HFFc6 (cell line): ENCODE measurements at regions not wholly inside any gene's neighbourhood (a gene's known extent, or its start where the extent isn't known, plus 50 kb on each side); places are given as distances from the start of the nearest gene placed in this dataset.

ENCODE experiments used
- DNase-seq: peaks from one replicate; pipeline ENCODE4 v3.0.0-alpha.2; 2018
- H3K27ac Mint-ChIP-seq: 2 replicates; pipeline ENCODE4 v1.8.0; 2020; ENCODE audit warnings: mild to moderate bottlenecking, mixed read lengths
- H3K27me3 Mint-ChIP-seq: 2 replicates; pipeline ENCODE4 v1.8.0; 2021; ENCODE audit warnings: mild to moderate bottlenecking, moderate library complexity, mixed read lengths; ENCODE audit not compliant: insufficient read depth
- H3K36me3 Mint-ChIP-seq: 2 replicates; pipeline ENCODE4 v1.8.0; 2021; ENCODE audit warnings: low read depth, mixed read lengths
- H3K4me1 Mint-ChIP-seq: 2 replicates; pipeline ENCODE4 v1.8.0; 2020; ENCODE audit warnings: low read depth, mixed read lengths
- H3K4me3 Mint-ChIP-seq: 2 replicates; pipeline ENCODE4 v1.8.0; 2020; ENCODE audit warnings: mild to moderate bottlenecking, moderate library complexity, mixed read lengths
- H3K9me3 Mint-ChIP-seq: 2 replicates; pipeline ENCODE4 v1.8.0; 2020; ENCODE audit warnings: mild to moderate bottlenecking, mixed read lengths
- CTCF ChIP-seq: fragments of 200-600 bp; sonication (generic); IDR thresholded peaks from 2 replicates; pipeline ENCODE4 v1.5.0; 2021; ENCODE audit warnings: antibody characterized with exemption, mild to moderate bottlenecking

- Mint-ChIP-seq H3K4me1 (peaks cover 34% of the 10 kb centered on the region), H3K27ac (no peak overlapping the region), H3K4me3 (no peak overlapping the region), H3K9me3 (no peaks in the 10 kb centered on the region; the same call in none of the 2 replicates), H3K27me3 (peaks cover 2% of the 10 kb centered on the region; the same call in 1 of the 2 replicates), H3K36me3 (peaks cover 24% of the 10 kb centered on the region)
- no peak for DNase-seq
- no peak for TF ChIP-seq CTCF
Observed at GRCh38 chr10:43872644-43873043, 224.0 kb upstream of the ZNF32 start.

- no peaks in the 10 kb centered on the region; the same call in none of the 2 replicates for H3K9me3 Mint-ChIP-seq
- H3K27ac Mint-ChIP-seq: no peak overlapping the region
- DNase-seq: no peak
- H3K4me1 Mint-ChIP-seq: peaks cover 39% of the 10 kb centered on the region
- no peak for TF ChIP-seq CTCF
- no peak overlapping the region for H3K4me3 Mint-ChIP-seq
- peaks cover 2% of the 10 kb centered on the region; the same call in 1 of the 2 replicates for H3K27me3 Mint-ChIP-seq
- peaks cover 22% of the 10 kb centered on the region for H3K36me3 Mint-ChIP-seq
Observed at GRCh38 chr10:43871545-43871944, 222.9 kb upstream of the ZNF32 start.

GRCh38 chr10:43870968-43871439 lies 222.3 kb upstream of the ZNF32 start:
- DNase-seq: no peak
- H3K36me3 Mint-ChIP-seq: peaks cover 22% of the 10 kb centered on the region
- peaks cover 39% of the 10 kb centered on the region for H3K4me1 Mint-ChIP-seq
- H3K4me3 Mint-ChIP-seq: no peak overlapping the region
- H3K27me3 Mint-ChIP-seq: peaks cover 2% of the 10 kb centered on the region; the same call in 1 of the 2 replicates
- H3K9me3 Mint-ChIP-seq: no peaks in the 10 kb centered on the region; the same call in none of the 2 replicates
- TF ChIP-seq CTCF: no peak
- no peak overlapping the region for H3K27ac Mint-ChIP-seq

GRCh38 chr10:43869669-43870322 lies 221.1 kb upstream of the ZNF32 start:
- H3K27ac Mint-ChIP-seq: peak overlapping the region; percentile 96

GRCh38 chr10:43868952-43869351 lies 220.3 kb upstream of the ZNF32 start:
- no peak for DNase-seq
- Mint-ChIP-seq H3K4me3 (peak overlapping the region; percentile 63), H3K9me3 (no peaks in the 10 kb centered on the region; the same call in none of the 2 replicates), H3K36me3 (peaks cover 16% of the 10 kb centered on the region), H3K4me1 (peaks cover 56% of the 10 kb centered on the region), H3K27me3 (peaks cover 2% of the 10 kb centered on the region; the same call in 1 of the 2 replicates), H3K27ac (peak overlapping the region; percentile 96)
- TF ChIP-seq CTCF: no peak

More at GRCh38 chr10:43869669-43870322, 221.1 kb upstream of the ZNF32 start:
- peaks cover 48% of the 10 kb centered on the region for H3K4me1 Mint-ChIP-seq
- peaks cover 2% of the 10 kb centered on the region; the same call in 1 of the 2 replicates for H3K27me3 Mint-ChIP-seq
- H3K36me3 Mint-ChIP-seq: peaks cover 22% of the 10 kb centered on the region
- TF ChIP-seq CTCF: no peak
- H3K9me3 Mint-ChIP-seq: no peaks in the 10 kb centered on the region; the same call in none of the 2 replicates
- no peak for DNase-seq
- H3K4me3 Mint-ChIP-seq: no peak overlapping the region
